ENCODE measurements at regions not wholly inside any gene's neighbourhood (a gene's known extent, or its start where the extent isn't known, plus 50 kb on each side); places are given as distances from the start of the nearest gene placed in this dataset.

DNA sequence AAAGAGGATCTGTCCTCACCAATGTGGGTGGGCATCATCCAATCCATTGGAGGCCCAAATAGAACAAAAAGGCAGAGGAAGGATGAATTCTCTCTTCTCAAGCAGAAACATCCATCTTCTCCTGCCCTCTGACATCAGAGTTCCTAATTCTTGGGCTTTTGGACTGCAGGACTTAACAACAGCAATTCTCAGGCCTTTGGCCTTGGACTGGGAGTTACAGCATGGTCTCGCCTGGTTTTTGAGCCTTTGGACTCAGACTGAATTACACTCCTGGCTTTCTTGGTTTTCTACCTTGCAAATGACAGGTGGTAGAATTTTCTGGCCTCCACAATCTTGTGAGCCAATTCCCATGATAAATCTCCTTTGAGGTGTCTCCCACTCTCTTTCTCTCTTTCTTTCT is 60.5 kb upstream of the CD180 start:
- Histone ChIP-seq H4K20me1 (ENCODE audit: insufficient read depth) (no peaks in the 10 kb centered on the region), H3K4me3 (ENCODE audit: low read depth in 2 of 2, low read length in 1 of 2) (no peak overlapping the region), H2AFZ (ENCODE audit: low read depth) (no peak overlapping the region), H3F3A (replicated peaks; ENCODE audit: insufficient read depth) (no peaks in the 10 kb centered on the region), H3K27ac (ENCODE audit: low read depth in 2 of 2, low read length in 1 of 2) (no peak overlapping the region), H3K36me3 (replicated peaks in 1 of 2; ENCODE audit: control insufficient read depth in 1 of 2, insufficient read depth in 2 of 2, low read length in 1 of 2) (no peaks in the 10 kb centered on the region), H3K27me3 (ENCODE audit: insufficient read depth) (no peaks in the 10 kb centered on the region), H3K4me2 (no peak overlapping the region), H3K9me2 (no peaks in the 10 kb centered on the region), H3K79me2 (ENCODE audit: insufficient read depth) (no peaks in the 10 kb centered on the region), H3K9me3 (no peaks in the 10 kb centered on the region), H3K4me1 (ENCODE audit: control insufficient read depth in 1 of 2, insufficient read depth in 2 of 2, low read depth in 1 of 2, low read length in 1 of 2) (peaks cover 0 to 7% of the 10 kb centered on the region in 2 experiments; a peak in 1 of 4 replicates), H3K9ac (no peak overlapping the region)
- 92% methylated on average over 1 of the region's 1 CpG for WGBS (ENCODE audit: low lambda C conversion rate)
- CTCF ChIA-PET = no interaction called here
- DNase-seq = no peak
- TF ChIP-seq FOXM1 (IDR thresholded peaks at IDR 0.05; ENCODE audit: low read depth) (no peak), RXRA (IDR thresholded peaks at IDR 0.05; ENCODE audit: borderline replicate concordance, low read depth) (no peak), RAD21 (IDR thresholded peaks at IDR 0.05; ENCODE audit: low read length) (no peak), FOSL2 (IDR thresholded peaks at IDR 0.05; ENCODE audit: borderline replicate concordance, low read depth) (no peak)
- POLR2A ChIA-PET = no interaction called here

DNA sequence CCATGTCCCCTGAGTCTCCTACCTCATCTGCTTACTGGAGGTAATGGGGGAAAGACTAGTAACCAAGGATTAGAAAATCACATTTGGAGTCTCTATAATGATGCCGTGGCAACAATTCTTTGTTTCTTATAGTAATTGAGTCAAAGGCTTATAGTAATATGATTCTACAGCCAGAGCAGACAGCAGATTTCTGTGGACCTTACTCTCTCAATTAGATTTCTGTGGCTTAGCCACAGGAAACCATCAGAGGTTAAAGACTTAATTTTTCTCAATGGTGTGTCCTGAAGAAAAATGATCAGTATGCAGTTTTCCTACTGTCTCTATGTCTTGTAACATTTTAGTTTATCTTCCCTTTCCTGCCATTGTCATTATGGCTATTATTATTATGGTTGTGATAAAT is 59.3 kb upstream of the CD180 start:
- Histone ChIP-seq H3K4me1 (ENCODE audit: control insufficient read depth in 1 of 2, insufficient read depth in 2 of 2, low read depth in 1 of 2, low read length in 1 of 2) (peaks cover 0 to 7% of the 10 kb centered on the region in 2 experiments; a peak in 1 of 4 replicates), H4K20me1 (ENCODE audit: insufficient read depth) (no peaks in the 10 kb centered on the region), H2AFZ (ENCODE audit: low read depth) (no peak overlapping the region), H3F3A (replicated peaks; ENCODE audit: insufficient read depth) (no peaks in the 10 kb centered on the region), H3K4me3 (ENCODE audit: low read depth in 2 of 2, low read length in 1 of 2) (no peak overlapping the region), H3K9me2 (no peaks in the 10 kb centered on the region), H3K9ac (no peak overlapping the region), H3K79me2 (ENCODE audit: insufficient read depth) (no peaks in the 10 kb centered on the region), H3K36me3 (replicated peaks in 1 of 2; ENCODE audit: control insufficient read depth in 1 of 2, insufficient read depth in 2 of 2, low read length in 1 of 2) (no peaks in the 10 kb centered on the region), H3K27me3 (ENCODE audit: insufficient read depth) (no peaks in the 10 kb centered on the region), H3K9me3 (no peaks in the 10 kb centered on the region), H3K4me2 (no peak overlapping the region), H3K27ac (ENCODE audit: low read depth in 2 of 2, low read length in 1 of 2) (no peak overlapping the region)
- 79% methylated on average over 1 of the region's 1 CpG for WGBS (ENCODE audit: low lambda C conversion rate)
- no peak for DNase-seq
- ChIA-PET POLR2A (no interaction called here), CTCF (interaction anchor here (1.7 kb wide), 1 partner anchor 9 kb away, joined by 13 read pairs; no protein-coding TSS in a partner anchor)
- no peak for TF ChIP-seq RFX5 (IDR thresholded peaks at IDR 0.05; ENCODE audit: low read length)

DNA sequence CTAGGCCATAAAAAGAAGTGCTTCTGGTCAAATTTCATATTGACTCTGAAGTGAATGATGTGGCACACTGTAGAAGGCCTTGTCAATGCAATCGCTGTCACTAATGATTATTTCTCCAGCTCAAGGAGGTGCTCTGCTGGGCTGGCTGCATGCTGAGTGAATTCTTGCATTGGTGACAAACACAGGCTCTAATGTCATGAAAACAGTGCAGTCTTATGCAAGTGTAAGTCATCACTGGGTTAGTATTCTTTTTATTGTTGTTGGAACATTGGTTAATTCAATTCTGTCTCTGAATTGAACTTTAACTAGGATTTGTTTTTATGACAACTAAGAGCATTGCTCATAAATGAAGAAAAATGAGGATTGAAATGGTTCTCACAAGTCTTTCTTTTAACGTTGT is 57.3 kb upstream of the CD180 start:
- ChIA-PET CTCF (no interaction called here), POLR2A (no interaction called here)
- H3K36me3 ChIP-seq (replicated peaks in 1 of 2; ENCODE audit: control insufficient read depth in 1 of 2, insufficient read depth in 2 of 2, low read length in 1 of 2) = no peaks in the 10 kb centered on the region
- DNase-seq = no peak
- no peak overlapping the region for H3K27ac ChIP-seq (ENCODE audit: low read depth in 2 of 2, low read length in 1 of 2)
- no peak overlapping the region for H3K4me3 ChIP-seq (ENCODE audit: low read depth in 2 of 2, low read length in 1 of 2)
- no peaks in the 10 kb centered on the region for H3K79me2 ChIP-seq (ENCODE audit: insufficient read depth)
- no peak for TF ChIP-seq GATA2 (CRISPR knock-in tag; IDR thresholded peaks at IDR 0.05)
- TF ChIP-seq EZH2phosphoT487 (IDR thresholded peaks at IDR 0.05; ENCODE audit: borderline replicate concordance, low read depth) = no peak
- TF ChIP-seq RFX5 (IDR thresholded peaks at IDR 0.05; ENCODE audit: low read length) = no peak
- no peak for TF ChIP-seq FOSL2 (IDR thresholded peaks at IDR 0.05; ENCODE audit: borderline replicate concordance, low read depth)
- no peak for TF ChIP-seq SMC3 (IDR thresholded peaks at IDR 0.05; ENCODE audit: low read depth, low read length)
- TF ChIP-seq RCOR1 (IDR thresholded peaks at IDR 0.05; ENCODE audit: low read length) = no peak
- no peak for TF ChIP-seq ELF1 (IDR thresholded peaks at IDR 0.05)
- TF ChIP-seq CHD2 (IDR thresholded peaks at IDR 0.05; ENCODE audit: low read length, partially characterized antibody) = no peak
- no peak for TF ChIP-seq MEF2A (IDR thresholded peaks at IDR 0.05; ENCODE audit: borderline replicate concordance, low read depth)
- TF ChIP-seq, protein P1, sequence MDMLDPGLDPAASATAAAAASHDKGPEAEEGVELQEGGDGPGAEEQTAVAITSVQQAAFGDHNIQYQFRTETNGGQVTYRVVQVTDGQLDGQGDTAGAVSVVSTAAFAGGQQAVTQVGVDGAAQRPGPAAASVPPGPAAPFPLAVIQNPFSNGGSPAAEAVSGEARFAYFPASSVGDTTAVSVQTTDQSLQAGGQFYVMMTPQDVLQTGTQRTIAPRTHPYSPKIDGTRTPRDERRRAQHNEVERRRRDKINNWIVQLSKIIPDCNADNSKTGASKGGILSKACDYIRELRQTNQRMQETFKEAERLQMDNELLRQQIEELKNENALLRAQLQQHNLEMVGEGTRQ (IDR thresholded peaks at IDR 0.05; ENCODE audit: borderline replicate concordance, low read depth, low read length) = no peak
- TF ChIP-seq, protein P2, sequence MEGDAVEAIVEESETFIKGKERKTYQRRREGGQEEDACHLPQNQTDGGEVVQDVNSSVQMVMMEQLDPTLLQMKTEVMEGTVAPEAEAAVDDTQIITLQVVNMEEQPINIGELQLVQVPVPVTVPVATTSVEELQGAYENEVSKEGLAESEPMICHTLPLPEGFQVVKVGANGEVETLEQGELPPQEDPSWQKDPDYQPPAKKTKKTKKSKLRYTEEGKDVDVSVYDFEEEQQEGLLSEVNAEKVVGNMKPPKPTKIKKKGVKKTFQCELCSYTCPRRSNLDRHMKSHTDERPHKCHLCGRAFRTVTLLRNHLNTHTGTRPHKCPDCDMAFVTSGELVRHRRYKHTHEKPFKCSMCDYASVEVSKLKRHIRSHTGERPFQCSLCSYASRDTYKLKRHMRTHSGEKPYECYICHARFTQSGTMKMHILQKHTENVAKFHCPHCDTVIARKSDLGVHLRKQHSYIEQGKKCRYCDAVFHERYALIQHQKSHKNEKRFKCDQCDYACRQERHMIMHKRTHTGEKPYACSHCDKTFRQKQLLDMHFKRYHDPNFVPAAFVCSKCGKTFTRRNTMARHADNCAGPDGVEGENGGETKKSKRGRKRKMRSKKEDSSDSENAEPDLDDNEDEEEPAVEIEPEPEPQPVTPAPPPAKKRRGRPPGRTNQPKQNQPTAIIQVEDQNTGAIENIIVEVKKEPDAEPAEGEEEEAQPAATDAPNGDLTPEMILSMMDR (IDR thresholded peaks at IDR 0.05) = no peak
- TF ChIP-seq, protein P3, sequence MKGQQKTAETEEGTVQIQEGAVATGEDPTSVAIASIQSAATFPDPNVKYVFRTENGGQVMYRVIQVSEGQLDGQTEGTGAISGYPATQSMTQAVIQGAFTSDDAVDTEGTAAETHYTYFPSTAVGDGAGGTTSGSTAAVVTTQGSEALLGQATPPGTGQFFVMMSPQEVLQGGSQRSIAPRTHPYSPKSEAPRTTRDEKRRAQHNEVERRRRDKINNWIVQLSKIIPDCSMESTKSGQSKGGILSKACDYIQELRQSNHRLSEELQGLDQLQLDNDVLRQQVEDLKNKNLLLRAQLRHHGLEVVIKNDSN (IDR thresholded peaks at IDR 0.05; ENCODE audit: borderline replicate concordance, low read depth) = no peak
- TF ChIP-seq, protein P4, sequence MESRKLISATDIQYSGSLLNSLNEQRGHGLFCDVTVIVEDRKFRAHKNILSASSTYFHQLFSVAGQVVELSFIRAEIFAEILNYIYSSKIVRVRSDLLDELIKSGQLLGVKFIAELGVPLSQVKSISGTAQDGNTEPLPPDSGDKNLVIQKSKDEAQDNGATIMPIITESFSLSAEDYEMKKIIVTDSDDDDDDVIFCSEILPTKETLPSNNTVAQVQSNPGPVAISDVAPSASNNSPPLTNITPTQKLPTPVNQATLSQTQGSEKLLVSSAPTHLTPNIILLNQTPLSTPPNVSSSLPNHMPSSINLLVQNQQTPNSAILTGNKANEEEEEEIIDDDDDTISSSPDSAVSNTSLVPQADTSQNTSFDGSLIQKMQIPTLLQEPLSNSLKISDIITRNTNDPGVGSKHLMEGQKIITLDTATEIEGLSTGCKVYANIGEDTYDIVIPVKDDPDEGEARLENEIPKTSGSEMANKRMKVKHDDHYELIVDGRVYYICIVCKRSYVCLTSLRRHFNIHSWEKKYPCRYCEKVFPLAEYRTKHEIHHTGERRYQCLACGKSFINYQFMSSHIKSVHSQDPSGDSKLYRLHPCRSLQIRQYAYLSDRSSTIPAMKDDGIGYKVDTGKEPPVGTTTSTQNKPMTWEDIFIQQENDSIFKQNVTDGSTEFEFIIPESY (IDR thresholded peaks at IDR 0.05; ENCODE audit: borderline replicate concordance, low read depth) = no peak
- no peak for TF ChIP-seq TCF12 (IDR thresholded peaks at IDR 0.05)
- peaks cover 7% of the 10 kb centered on the region for H3F3A ChIP-seq (replicated peaks; ENCODE audit: insufficient read depth)
- no peaks in the 10 kb centered on the region for H3K27me3 ChIP-seq (ENCODE audit: insufficient read depth)
- H3K4me2 ChIP-seq = no peak overlapping the region
- H3K9me3 ChIP-seq = no peaks in the 10 kb centered on the region
- H4K20me1 ChIP-seq (ENCODE audit: insufficient read depth) = no peaks in the 10 kb centered on the region
- peaks cover 0 to 12% of the 10 kb centered on the region in 2 experiments; a peak in 3 of 4 replicates for H3K4me1 ChIP-seq (ENCODE audit: control insufficient read depth in 1 of 2, insufficient read depth in 2 of 2, low read depth in 1 of 2, low read length in 1 of 2)
- 77% methylated on average over 2 of the region's 2 CpGs for WGBS (ENCODE audit: low lambda C conversion rate)
- no peak overlapping the region for H3K9ac ChIP-seq
- H3K9me2 ChIP-seq = no peaks in the 10 kb centered on the region
- no peak overlapping the region for H2AFZ ChIP-seq (ENCODE audit: low read depth)
